ENCODE measurements at regions not wholly inside any gene's neighbourhood (a gene's known extent, or its start where the extent isn't known, plus 50 kb on each side); places are given as distances from the start of the nearest gene placed in this dataset.

DNA sequence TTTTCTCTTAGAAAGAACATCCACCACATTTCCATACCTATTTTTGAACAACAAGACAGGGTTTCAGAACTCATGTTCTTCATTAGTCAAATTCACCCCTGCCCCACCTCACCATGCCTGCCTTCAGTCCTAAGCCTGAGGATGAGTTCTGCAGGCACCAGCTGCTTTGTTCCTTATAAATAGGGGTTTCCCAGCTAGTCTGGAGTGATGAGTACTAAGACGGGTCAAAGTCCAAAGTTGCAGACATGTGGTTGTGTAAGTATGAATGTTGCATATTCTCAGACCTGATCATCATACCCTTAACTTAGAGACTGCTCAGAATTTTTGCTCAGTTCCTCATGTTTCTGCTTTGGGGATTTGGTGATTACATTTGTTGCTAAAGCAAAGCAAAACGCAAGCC, 257.7 kb upstream of the CDYL start:
- TF ChIP-seq EZH2 (IDR thresholded peaks at IDR 0.05; ENCODE audit: insufficient read depth, poor library complexity, severe bottlenecking) (no peak), EZH2phosphoT487 (IDR thresholded peaks at IDR 0.05; ENCODE audit: insufficient read depth, low read depth) (no peak)

Measured in GM23248 (cell line).